DMS 273 treated with DMSO at 0.1 percent for 48 hours (cell line): ENCODE measurements at regions not wholly inside any gene's neighbourhood (a gene's known extent, or its start where the extent isn't known, plus 50 kb on each side); places are given as distances from the start of the nearest gene placed in this dataset.
"Not testable (repeated sequence)": the region's sequence is repeated elsewhere in the genome, so short reads cannot be mapped to it uniquely, and the experiment has no call there.

Experiments used
- DNase-seq: peaks from one replicate; lab custom pipeline; 2025; lab: John Stamatoyannopoulos, UW

- DNase-seq, result no peak
Measured at GRCh38 chr14:89065879-89066278, 241.4 kb downstream of the TTC8 start.

- no peak for DNase-seq
Measured at GRCh38 chr14:89067293-89067972, 243.0 kb downstream of the TTC8 start.

- no peak for DNase-seq
Measured at GRCh38 chr14:89078021-89078795, 253.8 kb downstream of the TTC8 start.

- no peak for DNase-seq
Measured at GRCh38 chr14:89085231-89085731, 260.8 kb downstream of the TTC8 start.

DNA sequence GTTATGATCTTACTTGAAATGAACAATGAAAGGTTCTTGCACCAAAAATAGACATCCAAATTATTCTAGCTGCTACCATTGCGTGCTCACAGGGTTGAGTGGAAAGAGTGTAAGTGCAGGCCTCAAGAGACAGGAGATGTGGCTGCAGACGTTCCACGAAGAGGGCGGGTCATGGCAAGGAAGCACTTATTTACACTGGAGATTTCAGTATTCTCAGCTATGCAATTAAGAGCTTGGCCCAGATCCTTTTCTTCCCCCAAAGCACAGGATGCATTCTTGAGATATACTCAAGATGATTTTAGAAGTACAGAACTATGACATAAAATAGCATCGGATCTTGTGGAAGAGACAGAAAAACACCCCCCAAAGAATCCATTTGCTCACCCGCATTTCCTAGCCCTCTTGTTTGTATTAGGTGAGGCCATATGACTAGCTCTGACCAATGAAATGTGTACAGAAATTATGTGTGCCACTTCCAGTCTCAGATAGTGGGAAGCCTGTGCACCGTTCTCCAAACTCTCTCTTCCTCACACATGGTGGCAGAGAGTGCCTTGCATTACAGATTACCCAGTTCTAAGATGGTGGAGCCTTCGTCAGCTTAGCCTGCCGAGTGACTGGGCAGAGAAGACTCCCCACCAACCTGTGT, 261.4 kb downstream of the TTC8 start:
- no peak for DNase-seq

- DNase-seq, result no peak
Measured at GRCh38 chr14:89088530-89088929, 264.1 kb downstream of the TTC8 start.

GRCh38 chr14:89089330-89089729, 264.9 kb downstream of the TTC8 start:
- no peak for DNase-seq

- no peak for DNase-seq
Measured at GRCh38 chr14:89091781-89092180, 267.3 kb downstream of the TTC8 start.

GRCh38 chr14:89093083-89093730, 268.8 kb downstream of the TTC8 start:
- no peak for DNase-seq

DNA sequence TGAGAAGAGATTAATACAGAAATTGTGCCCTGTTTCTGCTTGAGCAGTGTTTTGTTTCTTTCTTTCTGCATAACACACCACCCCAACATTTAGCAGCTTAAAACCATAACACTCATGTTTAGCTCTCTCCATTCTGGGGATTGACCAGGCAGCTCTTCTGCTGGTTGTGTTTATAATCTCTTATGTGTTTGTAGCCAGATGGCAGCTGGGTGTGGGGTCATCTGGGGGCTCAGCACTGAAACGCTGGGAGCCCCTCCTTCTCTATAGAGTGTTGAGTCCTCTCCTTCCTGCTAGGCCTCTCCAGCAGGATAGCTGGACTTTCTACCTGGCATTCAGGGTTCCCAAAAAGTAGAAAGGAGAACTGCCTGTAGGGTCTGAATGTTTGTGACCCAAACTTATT, 270.6 kb downstream of the TTC8 start:
- DNase-seq, result no peak

DNA sequence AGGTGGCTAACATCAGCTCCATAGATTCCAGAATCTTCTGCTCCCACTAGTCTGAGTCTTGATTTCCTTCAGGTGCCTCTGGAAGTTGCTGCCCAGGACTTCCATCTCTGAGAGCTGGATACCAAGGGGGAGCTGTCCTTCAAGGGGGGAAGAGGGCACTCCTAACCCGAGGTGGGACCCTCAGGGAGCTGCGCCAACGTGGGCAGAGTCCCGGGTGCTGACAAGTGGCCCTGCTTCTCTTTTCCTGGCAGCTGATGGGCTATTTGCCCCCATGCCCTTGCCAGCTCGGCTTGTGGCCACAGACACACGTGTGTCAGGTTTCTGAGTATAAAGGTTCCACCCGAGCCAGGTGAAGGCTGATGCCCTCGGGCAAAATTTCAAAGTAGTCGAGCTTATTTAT, 272.5 kb downstream of the TTC8 start:
- DNase-seq, result no peak

DNA sequence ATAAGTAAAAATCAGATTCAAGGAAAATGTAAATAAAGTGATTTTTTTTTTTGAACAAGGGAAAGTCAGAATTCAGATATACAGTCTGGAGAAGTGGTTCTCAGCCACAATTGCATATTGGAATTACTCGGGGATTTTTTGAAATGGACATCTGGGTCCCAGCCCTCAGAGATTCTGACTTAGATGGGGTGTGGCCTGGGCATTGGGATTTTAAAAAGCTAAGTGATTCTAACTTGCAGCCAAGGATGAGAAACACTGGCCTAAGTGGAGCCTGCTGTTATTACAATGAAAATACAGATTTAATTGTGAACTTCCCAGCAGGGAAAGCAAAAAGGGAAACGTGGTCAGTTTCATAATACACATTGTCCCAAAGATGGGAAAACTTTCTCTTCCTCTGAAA, 273.8 kb downstream of the TTC8 start:
- DNase-seq, result no peak

GRCh38 chr14:89104171-89104817, 279.8 kb downstream of the TTC8 start:
- DNase-seq, result not testable (repeated sequence)

GRCh38 chr14:89104861-89105260, 280.4 kb downstream of the TTC8 start:
- not testable (repeated sequence) for DNase-seq
